SHP77 (cell line): ENCODE measurements at regions not wholly inside any gene's neighbourhood (a gene's known extent, or its start where the extent isn't known, plus 50 kb on each side); places are given as distances from the start of the nearest gene placed in this dataset.
"Not testable (repeated sequence)": the region's sequence is repeated elsewhere in the genome, so short reads cannot be mapped to it uniquely, and the experiment has no call there.

ENCODE experiments used
- DNase-seq, 2 experiments: peaks; one replicate each; lab custom pipeline; 2025; lab: John Stamatoyannopoulos, UW

- DNase-seq = no peak
These were observed 248.1 kb downstream of the KIF20B start for GRCh38 chr10:89949496-89949895.

- no peak for DNase-seq
These were observed 250.9 kb downstream of the KIF20B start for GRCh38 chr10:89952325-89952724.

DNA sequence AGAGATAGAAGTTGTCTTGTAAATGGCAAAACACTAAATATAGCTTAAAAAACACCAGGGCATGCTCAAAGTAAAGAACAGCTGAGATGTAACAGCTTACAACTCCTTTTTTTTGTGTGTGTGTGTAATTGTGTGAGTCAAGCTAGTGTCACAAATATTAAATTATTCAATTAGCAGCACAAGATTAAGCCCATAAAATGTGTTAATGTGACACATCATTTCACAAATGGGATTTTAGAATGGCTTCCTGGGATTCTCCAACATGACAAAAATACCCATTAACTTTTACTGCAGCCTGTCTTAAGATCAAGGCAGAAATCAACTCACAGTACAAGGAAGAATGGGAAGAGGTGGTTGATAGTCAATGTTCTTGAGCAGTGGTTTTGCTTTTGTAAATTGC lies 251.4 kb downstream of the KIF20B start:
- no peak for DNase-seq

DNA sequence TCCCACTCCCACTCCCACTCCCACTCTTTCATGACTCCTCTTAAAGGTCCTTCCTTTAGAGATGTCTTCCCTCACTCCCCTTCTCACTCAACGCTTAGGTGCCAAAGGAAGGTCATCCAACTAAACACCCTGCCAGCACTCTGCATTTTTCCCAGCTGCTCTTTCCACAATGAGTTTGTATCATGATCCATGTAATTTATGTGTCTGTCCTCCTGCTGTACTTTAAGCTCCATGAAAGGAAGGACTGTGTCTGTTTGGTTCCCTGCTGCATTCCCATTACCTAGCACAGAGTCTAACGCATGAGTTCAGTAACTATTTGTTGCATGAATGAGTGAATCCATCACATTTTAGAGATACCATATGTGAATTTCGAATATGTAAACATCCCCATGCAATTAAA lies 252.7 kb downstream of the KIF20B start:
- no peak for DNase-seq

GRCh38 chr10:89954787-89955566 lies 253.6 kb downstream of the KIF20B start:
- DNase-seq = no peak

GRCh38 chr10:89959433-89960110 lies 258.2 kb downstream of the KIF20B start:
- no peak for DNase-seq

- DNase-seq = no peak
These were observed 262.2 kb downstream of the KIF20B start for GRCh38 chr10:89963451-89964102.

DNA sequence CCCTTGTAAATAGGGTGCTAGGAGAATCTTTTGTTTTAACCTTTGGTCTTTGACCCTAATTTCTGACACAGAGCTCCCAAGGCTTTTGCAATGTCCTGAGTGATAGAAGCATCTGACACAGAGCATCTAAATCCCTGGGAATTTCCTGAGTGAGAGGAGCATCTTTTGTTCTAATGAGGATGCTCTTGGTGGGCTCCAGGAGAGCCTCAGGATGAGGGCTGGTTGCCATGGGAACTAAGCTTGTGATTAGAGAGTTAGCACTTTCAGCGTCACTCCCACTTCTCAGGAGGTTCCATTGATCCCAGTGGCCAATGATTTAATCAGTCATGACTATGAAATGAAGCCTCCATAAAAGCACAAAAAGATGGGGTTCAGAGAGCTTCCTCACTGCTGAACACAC lies 264.8 kb downstream of the KIF20B start:
- no peak for DNase-seq

GRCh38 chr10:89973326-89973725 lies 271.9 kb downstream of the KIF20B start:
- no peak for DNase-seq

DNA sequence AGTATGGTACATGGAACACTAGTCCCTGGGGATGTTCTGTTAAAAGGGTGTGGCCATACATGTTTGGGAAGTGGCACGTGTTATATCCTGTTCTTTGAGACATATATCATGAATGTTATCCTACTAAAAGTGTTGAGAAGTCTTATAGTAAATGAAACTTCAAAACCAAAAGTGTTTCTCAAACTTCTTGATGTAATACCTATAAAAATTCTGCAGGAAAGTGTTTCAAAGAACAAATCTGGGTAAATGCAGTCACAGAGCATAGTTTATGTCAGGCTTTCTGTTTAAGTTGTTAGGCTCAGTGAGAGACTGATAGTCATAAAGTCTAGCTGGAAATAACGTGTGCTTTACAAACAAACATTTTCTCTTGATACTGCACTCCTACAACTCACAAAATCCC lies 273.7 kb downstream of the KIF20B start:
- no peak for DNase-seq

DNA sequence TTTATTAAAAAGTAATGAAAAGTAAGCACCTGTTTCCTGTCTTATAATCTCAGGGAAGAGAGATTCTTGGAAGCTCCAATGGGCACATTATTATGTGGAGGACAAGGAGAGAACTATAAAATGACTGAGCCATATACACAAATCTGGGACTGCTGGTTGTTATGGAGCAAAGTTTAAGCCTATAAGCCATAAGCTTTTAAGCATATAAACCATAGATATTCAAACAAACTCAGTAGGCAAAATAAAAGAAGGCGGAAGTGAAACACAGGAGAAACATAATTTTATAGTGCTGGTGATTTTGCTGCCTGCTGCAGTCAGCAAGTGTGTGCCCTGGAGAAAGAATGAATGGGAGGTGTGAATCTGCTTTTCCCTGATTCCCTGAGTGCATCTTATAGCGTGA lies 274.4 kb downstream of the KIF20B start:
- no peak for DNase-seq

- no peak for DNase-seq
These were observed 276.7 kb downstream of the KIF20B start for GRCh38 chr10:89978081-89978480.

- no peak for DNase-seq
These were observed 278.3 kb downstream of the KIF20B start for GRCh38 chr10:89979726-89980125.

- no peak for DNase-seq
These were observed 278.8 kb downstream of the KIF20B start for GRCh38 chr10:89980166-89980565.

GRCh38 chr10:89981891-89982290 lies 280.5 kb downstream of the KIF20B start:
- DNase-seq = no peak

DNA sequence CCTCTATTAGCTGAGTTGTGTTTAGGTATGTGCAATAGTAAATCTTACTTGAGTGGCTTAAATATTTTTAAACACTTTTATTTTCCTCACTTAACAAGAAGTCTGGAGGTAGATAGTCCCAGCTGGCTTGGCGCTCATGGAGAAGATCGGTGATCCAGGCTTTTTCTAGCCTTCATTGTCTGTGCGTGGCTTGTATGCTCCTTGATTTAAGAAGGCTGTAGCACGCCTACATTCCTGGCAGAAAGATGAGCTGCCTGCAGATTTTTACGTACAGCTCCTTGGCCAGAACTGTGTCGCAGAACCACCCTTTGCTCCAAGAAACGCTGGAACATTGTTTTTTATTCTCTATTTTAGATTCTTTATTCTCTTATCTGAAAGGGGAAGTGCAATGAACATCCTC lies 284.1 kb downstream of the KIF20B start:
- DNase-seq = no peak

GRCh38 chr10:89988361-89988760 lies 287.0 kb downstream of the KIF20B start:
- DNase-seq = not testable (repeated sequence)

GRCh38 chr10:89992575-89992974 lies 291.2 kb downstream of the KIF20B start:
- DNase-seq = no peak

DNA sequence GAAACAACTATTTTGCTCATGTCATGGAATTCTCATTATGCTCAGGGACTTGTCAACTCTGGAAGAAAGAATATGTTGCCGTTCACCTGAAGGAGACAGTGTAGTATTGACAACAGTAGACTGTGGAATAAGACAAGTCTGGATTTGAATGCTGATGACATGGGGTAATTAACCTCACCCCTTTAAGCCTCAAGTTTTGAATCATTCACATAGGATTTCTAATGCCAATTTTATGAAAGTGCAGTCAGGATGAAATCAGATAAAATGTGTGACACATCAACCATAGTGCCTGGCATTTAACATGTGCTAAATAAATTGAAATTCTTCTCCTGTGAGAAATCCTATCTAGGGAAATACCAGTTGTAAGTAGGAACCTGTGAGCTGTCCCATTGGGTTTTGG lies 305.8 kb downstream of the KIF20B start:
- DNase-seq = no peak

GRCh38 chr10:90011281-90011680 lies 309.9 kb downstream of the KIF20B start:
- DNase-seq = not testable (repeated sequence)

DNA sequence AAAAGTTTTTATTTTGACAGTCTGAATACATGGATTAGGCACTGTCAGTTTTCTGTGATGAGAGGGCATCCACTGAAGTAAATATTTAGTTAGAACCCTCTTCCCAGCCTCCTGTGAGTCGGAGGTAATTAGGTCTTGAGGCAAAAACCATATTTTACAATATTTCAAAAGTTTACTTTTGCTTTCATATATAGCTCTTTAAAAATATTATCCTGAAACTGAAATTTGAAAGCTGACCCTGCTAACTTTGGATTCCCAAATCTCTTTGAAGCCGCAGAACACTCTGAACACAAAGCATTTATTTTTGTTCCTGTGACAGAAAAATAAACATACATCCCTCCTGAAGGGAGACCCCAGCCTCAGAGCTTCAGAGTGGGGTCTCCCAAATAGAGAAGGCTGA lies 317.4 kb downstream of the KIF20B start:
- no peak for DNase-seq

DNA sequence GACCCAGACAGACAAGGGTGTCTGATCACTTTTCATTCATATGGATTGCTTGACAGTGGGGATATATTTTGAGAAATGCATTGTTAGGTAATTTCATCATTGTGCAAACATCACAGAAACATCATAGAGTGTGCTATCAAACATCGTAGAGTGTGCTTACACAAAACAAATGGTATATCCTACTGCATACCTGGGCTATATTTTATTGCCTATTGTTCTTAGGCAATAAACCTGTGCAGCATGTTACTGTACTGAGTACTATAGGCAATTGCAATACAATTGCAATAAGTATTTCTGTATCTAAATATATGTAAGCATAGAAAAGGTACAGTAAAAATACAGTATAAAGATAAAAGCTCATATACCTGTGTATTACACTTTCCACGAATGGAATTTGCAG lies 319.1 kb downstream of the KIF20B start:
- DNase-seq = no peak

DNA sequence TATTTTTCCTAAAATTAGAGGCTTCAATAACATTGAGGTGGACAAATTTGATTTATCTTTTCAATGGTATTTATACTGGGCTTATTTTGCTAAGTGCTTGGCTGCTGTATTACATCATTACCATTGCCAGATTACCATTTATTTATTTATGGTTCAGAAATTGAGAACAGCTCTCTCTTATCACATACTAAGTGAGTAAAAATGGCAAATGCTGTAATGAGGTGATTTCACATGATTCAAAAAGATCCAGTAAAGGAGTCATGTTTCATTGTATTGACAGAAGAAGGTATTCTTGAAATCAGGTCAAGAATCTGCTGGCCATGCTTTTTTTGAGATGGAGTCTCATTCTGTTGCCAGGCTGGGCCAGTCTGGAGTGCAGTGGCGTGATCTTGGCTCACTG lies 322.6 kb downstream of the KIF20B start:
- DNase-seq = no peak
